ENCODE measurements at regions not wholly inside any gene's neighbourhood (a gene's known extent, or its start where the extent isn't known, plus 50 kb on each side); places are given as distances from the start of the nearest gene placed in this dataset.

DNA sequence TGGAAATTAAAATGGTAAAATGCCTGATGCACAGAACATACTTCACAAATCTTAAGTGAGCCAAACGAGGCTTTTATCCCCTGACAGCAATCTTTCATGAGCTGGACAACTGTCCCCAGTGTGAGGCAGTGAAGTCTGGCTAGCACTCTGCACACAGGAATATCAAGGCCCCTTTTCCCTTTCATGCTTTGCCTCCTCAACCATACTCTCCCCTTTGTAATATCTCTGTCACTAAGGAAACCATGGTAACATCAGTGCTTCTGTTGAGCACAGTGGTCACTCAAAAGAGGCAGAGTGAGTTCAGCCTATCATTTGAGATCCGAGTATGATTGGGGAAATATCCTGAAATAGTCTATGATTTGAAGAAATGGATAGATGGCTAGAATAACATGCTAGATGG is 318.3 kb downstream of the ENC1 start:
- Histone ChIP-seq H3K27me3 (ENCODE audit: low read depth, low read length) (no peaks in the 10 kb centered on the region), H3K4me3 (ENCODE audit: low read depth in 1 of 2, low read length in 2 of 2) (no peak overlapping the region), H3K9me3 (ENCODE audit: control insufficient read depth in 1 of 2, low read length in 2 of 2) (no peaks in the 10 kb centered on the region), H3K27ac (ENCODE audit: low read length) (no peak overlapping the region), H3K4me1 (ENCODE audit: control insufficient read depth in 1 of 2, insufficient read depth in 2 of 2, low read length in 2 of 2) (no peaks in the 10 kb centered on the region), H3K36me3 (ENCODE audit: control insufficient read depth in 1 of 2, insufficient read depth in 2 of 2, low read length in 2 of 2) (no peaks in the 10 kb centered on the region)

DNA sequence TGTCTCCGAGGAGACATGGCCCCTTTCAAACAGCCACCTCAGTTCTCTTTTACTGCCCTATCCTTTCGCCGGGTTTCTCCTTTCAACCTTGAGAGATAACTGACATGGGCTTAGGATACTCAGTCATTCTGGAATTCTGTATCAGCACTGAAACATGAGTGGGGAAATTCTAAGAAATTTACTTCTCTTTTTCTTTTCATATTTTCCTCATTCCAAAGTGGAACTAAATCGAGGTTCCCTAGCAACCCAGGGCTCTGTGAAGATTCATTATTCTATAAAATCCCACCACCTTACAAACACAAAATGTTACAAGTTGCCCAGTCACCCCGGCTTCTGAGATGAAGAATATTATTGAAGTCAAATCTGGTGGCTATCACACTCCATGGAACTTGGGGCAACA is 319.2 kb downstream of the ENC1 start:
- H3K36me3 ChIP-seq (ENCODE audit: control insufficient read depth in 1 of 2, insufficient read depth in 2 of 2, low read length in 2 of 2) = no peaks in the 10 kb centered on the region
- no peaks in the 10 kb centered on the region for H3K4me1 ChIP-seq (ENCODE audit: control insufficient read depth in 1 of 2, insufficient read depth in 2 of 2, low read length in 2 of 2)
- no peak overlapping the region for H3K4me3 ChIP-seq (ENCODE audit: low read depth in 1 of 2, low read length in 2 of 2)
- no peak overlapping the region for H3K27ac ChIP-seq (ENCODE audit: low read length)
- H3K27me3 ChIP-seq (ENCODE audit: low read depth, low read length) = no peaks in the 10 kb centered on the region
- H3K9me3 ChIP-seq (ENCODE audit: control insufficient read depth in 1 of 2, low read length in 2 of 2) = no peaks in the 10 kb centered on the region

DNA sequence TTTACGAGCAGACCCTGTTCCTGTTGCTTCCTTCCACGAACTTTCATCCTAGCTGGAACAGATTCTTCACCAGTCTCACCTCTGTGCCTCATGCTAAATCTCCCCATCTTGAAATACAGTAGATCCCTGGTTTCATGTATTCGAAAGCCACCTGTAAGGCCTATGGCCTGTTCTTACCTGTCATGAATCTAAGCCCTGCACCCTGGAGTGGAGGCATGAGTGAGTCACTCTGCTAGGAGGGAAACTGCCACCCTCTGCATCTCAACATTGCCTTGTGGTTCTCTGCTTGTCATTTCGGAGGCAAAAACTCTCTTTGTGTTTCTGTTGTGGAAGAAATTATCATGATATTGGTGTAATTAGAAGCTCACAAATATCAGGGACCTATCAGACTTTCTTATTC is 320.0 kb downstream of the ENC1 start:
- no peaks in the 10 kb centered on the region for H3K4me1 ChIP-seq (ENCODE audit: control insufficient read depth in 1 of 2, insufficient read depth in 2 of 2, low read length in 2 of 2)
- H3K4me3 ChIP-seq (ENCODE audit: low read depth in 1 of 2, low read length in 2 of 2) = no peak overlapping the region
- no peaks in the 10 kb centered on the region for H3K27me3 ChIP-seq (ENCODE audit: low read depth, low read length)
- no peaks in the 10 kb centered on the region for H3K36me3 ChIP-seq (ENCODE audit: control insufficient read depth in 1 of 2, insufficient read depth in 2 of 2, low read length in 2 of 2)
- H3K9me3 ChIP-seq (ENCODE audit: control insufficient read depth in 1 of 2, low read length in 2 of 2) = no peaks in the 10 kb centered on the region
- no peak overlapping the region for H3K27ac ChIP-seq (ENCODE audit: low read length)

DNA sequence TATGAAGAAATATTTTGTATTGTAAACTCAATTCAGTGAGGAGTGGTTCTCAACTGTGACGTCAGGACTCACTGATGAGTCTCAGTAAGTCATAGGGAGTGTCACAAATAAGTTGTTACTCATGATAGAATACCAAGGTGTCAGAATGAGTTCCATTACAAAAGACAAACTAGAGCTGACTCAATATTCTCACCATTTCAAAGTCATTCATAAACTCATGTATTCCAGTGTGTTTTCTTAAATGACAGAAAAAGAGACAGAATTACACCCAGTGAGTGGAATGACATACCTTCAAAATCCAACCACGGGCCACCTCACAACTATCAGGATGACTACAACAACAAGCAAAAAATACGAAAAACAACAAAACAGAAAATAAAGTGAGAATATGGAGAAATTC is 321.5 kb downstream of the ENC1 start:
- Histone ChIP-seq H3K27ac (ENCODE audit: low read length) (no peak overlapping the region), H3K9me3 (ENCODE audit: control insufficient read depth in 1 of 2, low read length in 2 of 2) (no peaks in the 10 kb centered on the region), H3K27me3 (ENCODE audit: low read depth, low read length) (no peaks in the 10 kb centered on the region), H3K36me3 (ENCODE audit: control insufficient read depth in 1 of 2, insufficient read depth in 2 of 2, low read length in 2 of 2) (no peaks in the 10 kb centered on the region), H3K4me1 (ENCODE audit: control insufficient read depth in 1 of 2, insufficient read depth in 2 of 2, low read length in 2 of 2) (no peaks in the 10 kb centered on the region), H3K4me3 (ENCODE audit: low read depth in 1 of 2, low read length in 2 of 2) (no peak overlapping the region)

DNA sequence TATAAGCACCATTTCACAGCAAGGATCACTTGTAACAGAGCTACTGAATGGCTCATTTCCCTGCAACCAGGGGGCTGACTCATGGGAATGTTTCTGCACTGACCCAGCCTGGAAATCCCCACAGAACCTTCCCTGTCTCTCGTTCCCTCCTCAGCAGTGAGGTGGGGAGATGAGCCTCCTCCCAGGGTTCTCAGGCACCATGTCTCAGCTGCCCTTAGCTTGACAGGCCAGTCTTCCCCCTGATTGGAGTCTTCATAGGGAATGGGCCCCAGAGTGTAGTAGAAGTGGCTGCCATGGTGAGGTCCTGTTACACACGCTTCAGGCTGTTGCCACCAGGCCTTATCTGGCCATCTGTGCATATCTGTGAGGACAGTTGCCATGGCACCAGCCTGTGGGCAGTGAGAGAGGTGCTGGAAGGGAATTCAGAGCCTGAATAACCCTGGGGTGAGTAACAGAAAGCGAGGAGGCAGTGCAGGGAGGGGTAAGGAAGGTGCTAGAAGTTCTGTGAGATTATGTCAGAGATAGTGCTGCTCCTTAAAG is 324.4 kb downstream of the ENC1 start:
- Histone ChIP-seq H3K4me1 (ENCODE audit: control insufficient read depth in 1 of 2, insufficient read depth in 2 of 2, low read length in 2 of 2) (no peaks in the 10 kb centered on the region), H3K27ac (ENCODE audit: low read length) (no peak overlapping the region), H3K9me3 (ENCODE audit: control insufficient read depth in 1 of 2, low read length in 2 of 2) (no peaks in the 10 kb centered on the region), H3K27me3 (ENCODE audit: low read depth, low read length) (no peaks in the 10 kb centered on the region), H3K4me3 (ENCODE audit: low read depth in 1 of 2, low read length in 2 of 2) (no peak overlapping the region), H3K36me3 (ENCODE audit: control insufficient read depth in 1 of 2, insufficient read depth in 2 of 2, low read length in 2 of 2) (no peaks in the 10 kb centered on the region)

DNA sequence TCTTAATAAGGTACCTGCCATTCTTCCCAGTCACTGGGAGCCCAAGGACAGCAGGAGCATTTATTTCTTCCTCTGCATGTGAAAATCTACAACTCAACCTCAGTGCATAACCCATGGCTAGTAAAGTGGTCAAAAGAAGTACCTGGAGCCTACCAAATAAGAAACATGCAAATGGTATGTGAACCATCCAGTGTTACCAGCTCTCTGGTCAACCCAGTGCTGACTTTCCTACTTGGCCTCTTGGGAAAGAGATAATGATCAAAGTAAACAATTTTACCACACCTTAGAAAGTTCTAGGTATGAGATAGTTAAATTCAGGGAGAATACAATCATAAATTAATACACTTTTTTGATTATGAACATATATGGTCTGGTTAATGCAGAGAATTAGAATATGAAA is 325.6 kb downstream of the ENC1 start:
- H3K4me1 ChIP-seq (ENCODE audit: control insufficient read depth in 1 of 2, insufficient read depth in 2 of 2, low read length in 2 of 2) = no peaks in the 10 kb centered on the region
- no peaks in the 10 kb centered on the region for H3K36me3 ChIP-seq (ENCODE audit: control insufficient read depth in 1 of 2, insufficient read depth in 2 of 2, low read length in 2 of 2)
- no peak overlapping the region for H3K4me3 ChIP-seq (ENCODE audit: low read depth in 1 of 2, low read length in 2 of 2)
- H3K9me3 ChIP-seq (ENCODE audit: control insufficient read depth in 1 of 2, low read length in 2 of 2) = no peaks in the 10 kb centered on the region
- no peaks in the 10 kb centered on the region for H3K27me3 ChIP-seq (ENCODE audit: low read depth, low read length)
- no peak overlapping the region for H3K27ac ChIP-seq (ENCODE audit: low read length)

DNA sequence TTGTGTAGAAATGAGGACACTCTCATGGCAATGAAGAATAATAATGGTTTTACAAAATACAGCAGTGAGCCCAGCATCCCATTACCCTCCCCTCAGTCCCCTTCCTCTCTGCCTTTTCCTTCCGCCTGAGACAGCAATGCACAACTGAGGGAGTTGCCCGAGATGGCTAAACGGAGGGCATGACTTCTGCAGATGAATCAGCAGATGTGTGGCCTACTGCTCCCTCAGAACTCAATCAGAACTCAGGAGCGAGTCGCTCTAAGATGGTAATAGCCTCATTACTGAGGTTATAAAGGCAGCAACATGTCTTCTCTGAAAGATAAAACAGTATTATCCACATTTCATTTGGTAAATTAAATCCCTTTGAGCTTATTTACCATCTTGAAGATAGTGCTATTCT is 326.6 kb downstream of the ENC1 start:
- Histone ChIP-seq H3K27ac (ENCODE audit: low read length) (no peak overlapping the region), H3K4me3 (ENCODE audit: low read depth in 1 of 2, low read length in 2 of 2) (no peak overlapping the region), H3K9me3 (ENCODE audit: control insufficient read depth in 1 of 2, low read length in 2 of 2) (no peaks in the 10 kb centered on the region), H3K36me3 (ENCODE audit: control insufficient read depth in 1 of 2, insufficient read depth in 2 of 2, low read length in 2 of 2) (no peaks in the 10 kb centered on the region), H3K27me3 (ENCODE audit: low read depth, low read length) (no peaks in the 10 kb centered on the region), H3K4me1 (ENCODE audit: control insufficient read depth in 1 of 2, insufficient read depth in 2 of 2, low read length in 2 of 2) (no peaks in the 10 kb centered on the region)

DNA sequence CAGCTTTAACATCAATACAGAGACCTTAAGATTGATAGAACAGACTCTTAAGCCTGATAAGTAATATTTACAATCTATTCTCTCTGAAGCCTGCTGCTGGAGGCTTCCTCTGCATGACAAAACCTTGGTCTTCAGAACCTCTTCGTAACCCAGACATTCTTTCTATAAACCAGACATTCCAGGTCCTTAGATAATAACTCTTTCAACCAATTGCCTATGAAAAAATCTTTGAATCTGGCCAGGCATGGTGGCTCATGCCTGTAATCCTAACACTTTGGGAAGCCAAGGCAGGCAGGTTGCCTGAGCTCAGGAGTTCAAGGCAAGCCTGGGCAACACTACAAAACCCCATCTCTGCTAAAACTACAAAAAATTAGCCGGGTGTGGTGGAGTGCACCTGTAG is 327.8 kb downstream of the ENC1 start:
- H3K4me1 ChIP-seq (ENCODE audit: control insufficient read depth in 1 of 2, insufficient read depth in 2 of 2, low read length in 2 of 2) = no peaks in the 10 kb centered on the region
- H3K9me3 ChIP-seq (ENCODE audit: control insufficient read depth in 1 of 2, low read length in 2 of 2) = no peaks in the 10 kb centered on the region
- H3K36me3 ChIP-seq (ENCODE audit: control insufficient read depth in 1 of 2, insufficient read depth in 2 of 2, low read length in 2 of 2) = no peaks in the 10 kb centered on the region
- no peaks in the 10 kb centered on the region for H3K27me3 ChIP-seq (ENCODE audit: low read depth, low read length)
- no peak overlapping the region for H3K4me3 ChIP-seq (ENCODE audit: low read depth in 1 of 2, low read length in 2 of 2)
- no peak overlapping the region for H3K27ac ChIP-seq (ENCODE audit: low read length)

DNA sequence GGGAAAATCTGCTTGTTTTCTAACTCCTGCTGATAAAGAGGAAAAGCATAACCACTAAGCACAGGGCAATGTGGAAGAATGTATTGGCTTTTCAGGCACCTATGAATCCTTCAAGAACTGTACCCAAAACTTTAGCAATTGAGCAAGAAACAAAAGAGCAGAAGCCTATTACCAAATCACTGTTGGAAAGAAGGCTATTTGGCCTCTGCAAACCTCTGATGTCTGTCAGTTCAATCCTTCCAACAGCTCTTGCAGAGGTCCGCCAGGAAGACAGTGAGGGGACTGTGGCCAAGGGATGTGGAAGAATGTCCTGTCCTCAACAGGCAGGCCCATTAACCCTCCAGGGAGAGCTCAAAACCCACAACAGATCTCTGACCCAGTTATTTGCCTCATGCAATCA is 328.6 kb downstream of the ENC1 start:
- Histone ChIP-seq H3K4me3 (ENCODE audit: low read depth in 1 of 2, low read length in 2 of 2) (no peak overlapping the region), H3K36me3 (ENCODE audit: control insufficient read depth in 1 of 2, insufficient read depth in 2 of 2, low read length in 2 of 2) (no peaks in the 10 kb centered on the region), H3K4me1 (ENCODE audit: control insufficient read depth in 1 of 2, insufficient read depth in 2 of 2, low read length in 2 of 2) (no peaks in the 10 kb centered on the region), H3K27ac (ENCODE audit: low read length) (no peak overlapping the region), H3K27me3 (ENCODE audit: low read depth, low read length) (no peaks in the 10 kb centered on the region), H3K9me3 (ENCODE audit: control insufficient read depth in 1 of 2, low read length in 2 of 2) (no peaks in the 10 kb centered on the region)

DNA sequence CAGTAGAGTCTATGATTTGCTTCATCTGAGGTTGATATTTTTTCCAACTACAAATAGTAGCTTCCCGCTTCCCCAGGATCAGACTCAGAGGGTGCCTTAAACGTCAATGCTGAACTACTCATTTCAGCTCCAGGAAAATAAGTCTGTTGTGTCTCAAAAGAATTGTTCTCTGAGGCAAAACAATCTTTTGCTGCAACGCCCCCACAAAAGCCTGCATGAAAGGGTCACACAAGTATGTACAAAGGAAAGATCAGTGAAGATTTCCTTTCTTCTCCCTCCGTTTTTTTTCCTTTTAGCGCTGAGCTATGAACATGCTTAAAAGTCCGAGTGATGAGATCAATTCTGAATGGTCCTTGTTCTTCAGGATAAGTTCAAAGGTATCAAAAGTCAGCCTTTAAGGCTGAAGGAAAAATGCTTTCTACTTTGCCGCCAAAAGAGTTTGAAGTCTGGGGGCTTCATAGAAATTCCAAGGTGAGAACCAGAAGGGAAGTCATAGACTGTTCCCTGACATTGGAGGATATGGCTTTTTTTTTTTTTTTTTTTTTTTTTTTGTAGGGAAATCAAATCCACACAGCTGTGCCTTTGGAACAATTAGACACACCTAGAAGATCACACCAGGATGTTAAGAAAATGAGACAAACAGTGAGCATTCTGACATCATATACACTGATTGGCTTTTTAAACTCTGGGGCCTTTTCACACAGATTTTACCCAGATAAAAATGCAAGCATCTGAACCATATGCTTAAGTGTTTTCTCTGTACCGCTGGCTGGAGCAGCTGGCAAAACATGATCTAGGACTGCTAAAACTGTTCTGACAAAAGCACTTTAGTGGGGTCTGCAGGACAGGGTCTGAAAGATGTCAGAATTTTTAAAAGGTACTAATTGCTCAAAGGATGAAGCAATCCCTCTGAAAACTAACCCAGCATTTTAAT is 329.3 kb downstream of the ENC1 start:
- no peak overlapping the region for H3K27ac ChIP-seq (ENCODE audit: low read length)
- no peaks in the 10 kb centered on the region for H3K9me3 ChIP-seq (ENCODE audit: control insufficient read depth in 1 of 2, low read length in 2 of 2)
- H3K36me3 ChIP-seq (ENCODE audit: control insufficient read depth in 1 of 2, insufficient read depth in 2 of 2, low read length in 2 of 2) = no peaks in the 10 kb centered on the region
- no peaks in the 10 kb centered on the region for H3K4me1 ChIP-seq (ENCODE audit: control insufficient read depth in 1 of 2, insufficient read depth in 2 of 2, low read length in 2 of 2)
- H3K27me3 ChIP-seq (ENCODE audit: low read depth, low read length) = no peaks in the 10 kb centered on the region
- H3K4me3 ChIP-seq (ENCODE audit: low read depth in 1 of 2, low read length in 2 of 2) = no peak overlapping the region

DNA sequence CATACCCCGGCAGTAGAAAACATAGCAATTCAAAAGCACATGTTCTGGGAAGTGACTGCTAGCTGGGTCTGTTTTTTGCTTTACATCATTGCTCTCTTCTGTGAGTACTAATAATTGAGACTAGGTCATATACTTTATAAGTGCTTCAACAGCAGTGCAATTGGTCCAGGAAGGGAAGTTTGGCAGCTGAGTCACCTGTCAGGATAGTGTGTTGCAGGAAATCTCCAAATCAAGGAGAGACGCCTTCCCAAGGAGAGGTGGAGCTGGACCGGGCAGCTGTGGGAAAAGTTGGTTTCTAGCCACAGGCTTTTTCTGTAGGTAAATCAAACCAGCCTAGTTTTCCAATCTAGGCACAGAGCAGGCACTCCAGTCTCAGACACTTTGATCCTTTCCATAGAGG is 330.1 kb downstream of the ENC1 start:
- H3K27ac ChIP-seq (ENCODE audit: low read length) = no peak overlapping the region
- H3K36me3 ChIP-seq (ENCODE audit: control insufficient read depth in 1 of 2, insufficient read depth in 2 of 2, low read length in 2 of 2) = no peaks in the 10 kb centered on the region
- no peaks in the 10 kb centered on the region for H3K4me1 ChIP-seq (ENCODE audit: control insufficient read depth in 1 of 2, insufficient read depth in 2 of 2, low read length in 2 of 2)
- H3K4me3 ChIP-seq (ENCODE audit: low read depth in 1 of 2, low read length in 2 of 2) = no peak overlapping the region
- H3K9me3 ChIP-seq (ENCODE audit: control insufficient read depth in 1 of 2, low read length in 2 of 2) = no peaks in the 10 kb centered on the region
- H3K27me3 ChIP-seq (ENCODE audit: low read depth, low read length) = no peaks in the 10 kb centered on the region

DNA sequence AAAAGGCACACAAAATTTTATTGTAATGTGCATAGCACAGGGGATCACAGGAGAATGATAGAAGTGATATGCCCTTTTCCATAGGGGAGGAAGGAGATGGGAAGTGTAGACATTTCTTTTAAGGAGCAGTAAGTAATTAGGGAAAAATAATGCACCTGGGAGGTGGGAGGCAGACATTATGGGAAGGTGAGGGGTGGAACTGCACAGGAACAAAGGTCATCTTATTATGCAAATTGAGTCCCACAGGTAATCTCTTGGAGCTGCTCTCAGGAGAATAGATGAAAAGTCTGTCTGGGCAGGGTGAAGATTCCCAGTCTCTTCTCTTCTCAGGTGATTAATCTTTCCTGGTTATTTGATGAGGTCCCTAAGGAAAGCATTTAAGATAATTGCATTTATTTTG is 331.5 kb downstream of the ENC1 start:
- Histone ChIP-seq H3K27me3 (ENCODE audit: low read depth, low read length) (no peaks in the 10 kb centered on the region), H3K4me1 (ENCODE audit: control insufficient read depth in 1 of 2, insufficient read depth in 2 of 2, low read length in 2 of 2) (no peaks in the 10 kb centered on the region), H3K9me3 (ENCODE audit: control insufficient read depth in 1 of 2, low read length in 2 of 2) (no peaks in the 10 kb centered on the region), H3K27ac (ENCODE audit: low read length) (no peak overlapping the region), H3K36me3 (ENCODE audit: control insufficient read depth in 1 of 2, insufficient read depth in 2 of 2, low read length in 2 of 2) (no peaks in the 10 kb centered on the region), H3K4me3 (ENCODE audit: low read depth in 1 of 2, low read length in 2 of 2) (no peak overlapping the region)
